CD4-positive, alpha-beta memory T cell (primary cell): ENCODE measurements at regions not wholly inside any gene's neighbourhood (a gene's known extent, or its start where the extent isn't known, plus 50 kb on each side); places are given as distances from the start of the nearest gene placed in this dataset.
A peak's percentile ranks its signal among the peaks of the same experiment; 100 is the strongest.
"Not testable (repeated sequence)": the region's sequence is repeated elsewhere in the genome, so short reads cannot be mapped to it uniquely, and the experiment has no call there.

Source experiments
- CTCF ChIA-PET: fragments of 350-600 bp; sonication (Branson Sonifier 250); formaldehyde crosslinking; loops from one replicate; lab custom pipeline; 2021; ENCODE audit warnings: inconsistent platforms; ENCODE audit not compliant: partially characterized antibody; lab: Charles Lee
- POLR2A ChIA-PET: fragments of 350-600 bp; sonication (Branson Sonifier 250); formaldehyde crosslinking; loops from one replicate; lab custom pipeline; 2021; ENCODE audit not compliant: partially characterized antibody; lab: Charles Lee
- DNase-seq, 5 donors: peaks; one replicate each; pipeline versions ENCODE4 v3.0.0 to v3.0.0-alpha.2; 2020 to 2022; ENCODE audit warnings: mixed read lengths in 1 of 5
- H3K27ac ChIP-seq: one replicate; pipeline ENCODE4 v1.7.0; 2013; ENCODE audit warnings: low read depth, low read length
- H3K27me3 ChIP-seq: 2 replicates; pipeline ENCODE4 v1.7.0; 2013; ENCODE audit warnings: mild to moderate bottlenecking, low read length, moderate library complexity; ENCODE audit not compliant: insufficient read depth
- H3K36me3 ChIP-seq: 2 replicates; pipeline ENCODE4 v1.7.0; 2013; ENCODE audit warnings: mild to moderate bottlenecking, low read length, moderate library complexity; ENCODE audit not compliant: insufficient read depth
- H3K4me1 ChIP-seq: 2 replicates; pipeline ENCODE4 v1.7.0; 2013; ENCODE audit warnings: mild to moderate bottlenecking, low read length, moderate library complexity; ENCODE audit not compliant: insufficient read depth
- H3K4me3 ChIP-seq, 2 donors: one replicate each; pipeline ENCODE4 v1.7.0; 2013; ENCODE audit warnings: low read length in 2 of 2, mild to moderate bottlenecking in 1 of 2
- H3K9me3 ChIP-seq, 2 donors: one replicate each; pipeline ENCODE4 v1.7.0; 2013; ENCODE audit warnings: low read length in 2 of 2, control low read depth in 1 of 2; ENCODE audit not compliant: control insufficient read depth in 1 of 2
- H3K27ac Mint-ChIP-seq, 7 donors: one replicate each; pipeline ENCODE4 v1.8.0; 2020 to 2021; ENCODE audit warnings: mixed read lengths in 7 of 7, mild to moderate bottlenecking in 6 of 7, inconsistent platforms in 3 of 7, moderate library complexity in 3 of 7
- H3K27me3 Mint-ChIP-seq, 2 donors: one replicate each; pipeline ENCODE4 v1.8.0; 2020 to 2021; ENCODE audit warnings: mixed read lengths in 2 of 2
- H3K36me3 Mint-ChIP-seq, 2 donors: one replicate each; pipeline ENCODE4 v1.8.0; 2020 to 2021; ENCODE audit warnings: mixed read lengths in 2 of 2, inconsistent platforms in 1 of 2, mild to moderate bottlenecking in 1 of 2
- H3K4me1 Mint-ChIP-seq, 4 donors: one replicate each; pipeline ENCODE4 v1.8.0; 2020 to 2021; ENCODE audit warnings: mixed read lengths in 4 of 4, mild to moderate bottlenecking in 1 of 4
- H3K4me3 Mint-ChIP-seq, 8 donors: one replicate each; pipeline ENCODE4 v1.8.0; 2020 to 2021; ENCODE audit warnings: mixed read lengths in 8 of 8, mild to moderate bottlenecking in 7 of 8, moderate library complexity in 6 of 8, inconsistent platforms in 3 of 8
- H3K9me3 Mint-ChIP-seq, 8 donors: one replicate each; pipeline ENCODE4 v1.8.0; 2020 to 2021; ENCODE audit warnings: mixed read lengths in 8 of 8, mild to moderate bottlenecking in 5 of 8, inconsistent platforms in 3 of 8, moderate library complexity in 1 of 8
- intact Hi-C: fragments of 100-400 bp; cut with micrococcal nuclease; formaldehyde crosslinking; loops from one replicate; pipeline ENCODE4 v1.15.1; 2023

DNA sequence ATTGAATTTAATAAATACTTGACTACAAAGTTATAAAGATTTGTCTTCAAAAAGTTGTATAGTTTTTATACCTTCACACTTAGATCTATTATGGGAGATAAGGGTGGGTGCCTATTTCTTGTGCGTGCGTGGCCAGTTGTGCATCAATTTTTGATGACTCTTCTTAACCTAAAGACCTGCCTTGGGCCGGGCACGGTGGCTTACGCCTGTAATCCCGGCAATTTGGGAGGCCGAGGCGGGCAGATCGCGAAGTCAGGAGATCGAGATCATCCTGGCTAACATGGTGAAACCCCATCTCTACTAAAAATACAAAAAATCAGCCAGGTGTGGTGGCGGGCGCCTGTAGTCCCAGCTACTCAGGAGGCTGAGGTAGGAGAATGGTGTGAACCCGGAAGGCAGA lies 830.1 kb downstream of the BRD1 start:
- H3K4me3 Mint-ChIP-seq, DNase-seq, H3K36me3 ChIP-seq, intact Hi-C loops, POLR2A ChIA-PET, H3K4me3 ChIP-seq, H3K27ac Mint-ChIP-seq, H3K27ac ChIP-seq, H3K4me1 Mint-ChIP-seq, H3K4me1 ChIP-seq, CTCF ChIA-PET, H3K27me3 ChIP-seq, H3K9me3 ChIP-seq, H3K36me3 Mint-ChIP-seq: not testable (repeated sequence)
- Mint-ChIP-seq H3K27me3 (peaks cover 7 to 12% of the 10 kb centered on the region in 2 donors), H3K9me3 (peaks cover 1 to 25% (median 18%) of the 10 kb centered on the region in 8 donors)

DNA sequence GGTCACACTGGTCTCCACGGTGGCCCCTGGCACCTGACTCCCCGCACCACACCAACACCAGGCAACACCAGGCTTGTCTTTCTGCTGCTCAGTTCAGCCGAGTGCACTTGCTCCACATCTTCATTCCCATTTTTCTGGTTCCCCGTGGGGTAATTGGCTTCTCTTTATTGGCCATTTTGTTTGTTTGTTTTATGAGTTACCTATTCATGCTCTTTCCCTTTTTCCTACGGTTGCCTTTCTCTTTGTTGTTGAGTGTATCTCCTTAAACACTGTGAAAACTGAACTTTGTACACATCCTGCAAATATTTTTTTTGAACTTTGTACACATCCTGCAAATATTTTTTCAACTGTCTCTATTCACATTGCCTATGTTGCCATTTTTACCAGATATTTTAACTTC lies 834.0 kb downstream of the BRD1 start:
- no peaks in the 10 kb centered on the region for H3K4me1 Mint-ChIP-seq
- H3K36me3 ChIP-seq, result no peaks in the 10 kb centered on the region
- CTCF ChIA-PET, result no interaction called here

DNA sequence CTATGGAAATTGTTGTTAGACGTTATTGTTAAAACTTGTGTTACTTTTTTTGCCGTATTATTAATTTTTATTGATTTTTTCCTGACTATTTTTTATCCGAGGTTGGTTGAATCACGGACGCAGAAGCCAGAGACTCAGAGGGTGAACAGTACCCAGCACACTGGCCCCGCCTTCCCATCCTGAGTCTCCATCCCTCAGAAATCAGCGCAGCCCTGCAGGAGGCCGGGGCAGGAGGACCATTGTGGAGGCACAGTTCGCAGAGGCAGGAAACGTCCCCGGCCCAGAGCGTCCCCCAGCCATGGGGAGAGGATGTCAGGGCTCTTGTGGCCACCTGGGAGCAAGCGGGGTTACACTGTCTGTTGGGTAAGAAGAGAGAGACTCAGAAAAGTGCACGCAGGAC lies 843.0 kb downstream of the BRD1 start:
- ChIA-PET CTCF (no interaction called here), POLR2A (no interaction called here)
- no peak for DNase-seq
- peaks cover 0 to 2% (median 0%) of the 10 kb centered on the region in 4 donors for H3K4me1 Mint-ChIP-seq
- no peaks in the 10 kb centered on the region for H3K4me1 ChIP-seq
- H3K4me3 ChIP-seq, result no peak overlapping the region
- H3K9me3 ChIP-seq, result no peaks in the 10 kb centered on the region
- H3K9me3 Mint-ChIP-seq, result peaks cover 0 to 3% (median 0%) of the 10 kb centered on the region in 8 donors
- peak overlapping the region in 1 of 8 donors; percentile 36 for H3K4me3 Mint-ChIP-seq
- intact Hi-C loops, result no loop called here
- H3K27ac ChIP-seq, result no peak overlapping the region
- no peaks in the 10 kb centered on the region for H3K36me3 ChIP-seq
- no peaks in the 10 kb centered on the region for H3K27me3 ChIP-seq
- no peak overlapping the region for H3K27ac Mint-ChIP-seq
- peaks cover 1 to 8% of the 10 kb centered on the region in 2 donors for H3K27me3 Mint-ChIP-seq
- H3K36me3 Mint-ChIP-seq, result no peaks in the 10 kb centered on the region

More for the DNA sequence above, 834.0 kb downstream of the BRD1 start:
- Mint-ChIP-seq H3K27me3 (peaks cover 7 to 19% of the 10 kb centered on the region in 2 donors), H3K27ac (no peak overlapping the region), H3K9me3 (peaks cover 0 to 10% (median 4%) of the 10 kb centered on the region in 8 donors), H3K4me3 (no peak overlapping the region), H3K36me3 (no peaks in the 10 kb centered on the region)
- intact Hi-C loops, result no loop called here
- no peak for DNase-seq
- no peak overlapping the region for H3K27ac ChIP-seq
- H3K9me3 ChIP-seq, result no peaks in the 10 kb centered on the region
- POLR2A ChIA-PET, result no interaction called here
- H3K4me3 ChIP-seq, result no peak overlapping the region
- no peaks in the 10 kb centered on the region for H3K4me1 ChIP-seq
- H3K27me3 ChIP-seq, result no peaks in the 10 kb centered on the region

DNA sequence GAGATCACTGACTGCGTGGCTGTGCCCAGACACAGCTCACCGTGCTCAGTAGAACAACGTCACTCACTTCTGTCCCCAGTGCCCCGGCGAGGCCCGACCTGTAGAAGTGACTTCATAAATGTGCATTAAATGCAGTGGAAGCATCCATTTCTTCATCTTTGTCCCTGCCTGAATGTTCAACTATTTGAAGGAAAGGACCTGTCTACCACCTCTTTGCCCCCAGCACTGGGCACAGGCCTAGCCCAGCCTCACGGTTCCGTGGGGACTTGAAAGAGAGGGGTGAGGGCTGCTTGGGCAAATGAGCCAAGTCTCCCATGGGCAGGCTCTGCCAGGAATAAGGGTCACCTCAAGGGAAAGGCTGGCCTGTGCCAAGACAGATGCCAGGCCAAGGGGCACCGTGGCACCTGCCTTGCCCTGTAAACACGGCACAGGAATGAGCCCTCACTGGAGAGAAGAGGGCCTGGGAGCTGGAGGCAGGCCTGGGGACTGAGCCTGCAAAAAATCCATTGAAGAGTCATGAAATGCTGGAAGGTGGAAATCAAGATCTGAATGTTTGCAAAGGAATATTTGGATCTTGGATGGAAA lies 845.3 kb downstream of the BRD1 start:
- CTCF ChIA-PET, result interaction anchor here (1.4 to 1.5 kb wide), 2 partner anchors 13 to 15 kb away, joined by 3 read pairs; no protein-coding TSS in a partner anchor
- Mint-ChIP-seq H3K4me1 (peaks cover 0 to 2% (median 0%) of the 10 kb centered on the region in 4 donors), H3K27ac (no peak overlapping the region), H3K4me3 (no peak overlapping the region), H3K9me3 (peaks cover 0 to 3% (median 0%) of the 10 kb centered on the region in 8 donors), H3K36me3 (no peaks in the 10 kb centered on the region), H3K27me3 (peaks cover 1 to 8% of the 10 kb centered on the region in 2 donors)
- Histone ChIP-seq H3K27ac (no peak overlapping the region), H3K36me3 (no peaks in the 10 kb centered on the region), H3K9me3 (no peaks in the 10 kb centered on the region), H3K27me3 (no peaks in the 10 kb centered on the region), H3K4me3 (no peak overlapping the region), H3K4me1 (no peaks in the 10 kb centered on the region)
- POLR2A ChIA-PET, result no interaction called here
- DNase-seq, result no peak
- intact Hi-C loops, result no loop called here

DNA sequence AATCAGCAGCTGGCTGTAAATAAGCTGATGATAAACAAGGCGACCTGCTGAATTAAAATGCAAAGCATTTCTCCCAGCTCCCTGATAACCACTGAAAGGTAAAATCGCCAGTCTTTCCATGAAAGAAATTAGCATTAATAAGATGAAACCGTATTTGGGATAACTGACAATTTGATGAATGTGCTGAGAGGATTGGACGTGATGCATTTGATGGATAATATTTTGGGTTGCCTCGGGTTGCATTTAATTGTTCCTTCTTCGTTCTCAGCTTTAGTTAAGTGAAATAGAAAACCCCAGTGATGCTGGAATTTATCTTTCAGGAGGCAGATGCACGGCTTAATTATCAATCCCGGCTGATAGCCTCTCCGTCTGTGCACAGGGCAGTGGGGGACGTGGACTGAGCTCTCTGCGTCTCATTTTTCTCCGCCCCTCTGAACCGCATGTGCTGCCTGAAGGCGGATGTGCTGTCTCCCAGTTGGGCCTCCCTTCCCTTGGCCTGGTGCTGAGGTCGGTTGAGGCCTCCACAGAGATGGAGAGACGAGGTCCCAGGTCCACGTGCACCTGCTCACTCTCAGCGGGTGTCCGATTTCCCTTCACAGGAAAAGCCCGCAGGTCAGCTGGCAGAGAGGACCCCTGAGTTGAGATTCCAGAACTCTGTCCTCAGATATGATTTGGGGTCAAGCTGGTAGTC lies 846.2 kb downstream of the BRD1 start:
- Mint-ChIP-seq H3K4me3 (no peak overlapping the region), H3K27ac (no peak overlapping the region), H3K36me3 (no peaks in the 10 kb centered on the region), H3K27me3 (peaks cover 3 to 12% of the 10 kb centered on the region in 2 donors), H3K4me1 (peaks cover 0 to 2% (median 0%) of the 10 kb centered on the region in 4 donors), H3K9me3 (peaks cover 0 to 3% (median 0%) of the 10 kb centered on the region in 8 donors)
- POLR2A ChIA-PET, result no interaction called here
- Histone ChIP-seq H3K27me3 (no peaks in the 10 kb centered on the region), H3K27ac (no peak overlapping the region), H3K4me3 (no peak overlapping the region), H3K4me1 (no peaks in the 10 kb centered on the region), H3K9me3 (no peaks in the 10 kb centered on the region), H3K36me3 (no peaks in the 10 kb centered on the region)
- intact Hi-C loops, result no loop called here
- CTCF ChIA-PET, result interaction anchor here (1.4 to 1.5 kb wide), 2 partner anchors 12 to 14 kb away, joined by 3 read pairs; no protein-coding TSS in a partner anchor
- DNase-seq, result no peak

DNA sequence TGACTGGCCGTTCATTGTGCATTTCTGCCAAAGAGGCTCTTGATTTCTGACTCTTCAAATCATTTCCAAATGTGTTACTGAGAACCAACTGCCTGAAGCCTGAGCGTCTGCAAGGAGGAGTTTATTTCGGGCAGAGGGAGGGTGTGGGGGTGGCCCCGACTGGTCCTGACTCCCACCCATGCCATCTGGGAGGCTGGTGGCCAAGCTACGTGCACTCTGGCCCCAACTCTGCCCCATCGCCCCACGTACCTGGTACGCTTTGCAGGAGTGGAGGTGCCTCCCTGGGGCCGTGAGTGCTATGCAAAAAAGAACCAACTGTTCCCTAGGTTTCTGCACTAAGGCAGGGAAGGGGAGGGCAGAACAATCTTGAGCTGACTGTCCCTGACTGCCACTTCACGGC lies 846.8 kb downstream of the BRD1 start:
- peaks cover 3 to 14% of the 10 kb centered on the region in 2 donors for H3K27me3 Mint-ChIP-seq
- no peak overlapping the region for H3K27ac Mint-ChIP-seq
- ChIA-PET POLR2A (no interaction called here), CTCF (interaction anchor here (1.4 to 1.5 kb wide), 2 partner anchors 12 to 13 kb away, joined by 3 read pairs; no protein-coding TSS in a partner anchor)
- Histone ChIP-seq H3K36me3 (no peaks in the 10 kb centered on the region), H3K4me3 (no peak overlapping the region), H3K9me3 (no peaks in the 10 kb centered on the region), H3K27ac (no peak overlapping the region), H3K4me1 (no peaks in the 10 kb centered on the region), H3K27me3 (no peaks in the 10 kb centered on the region)
- DNase-seq, result no peak
- peaks cover 0 to 2% (median 0%) of the 10 kb centered on the region in 4 donors for H3K4me1 Mint-ChIP-seq
- no peak overlapping the region for H3K4me3 Mint-ChIP-seq
- peaks cover 0 to 3% (median 0%) of the 10 kb centered on the region in 8 donors for H3K9me3 Mint-ChIP-seq
- no peaks in the 10 kb centered on the region for H3K36me3 Mint-ChIP-seq
- intact Hi-C loops, result no loop called here

DNA sequence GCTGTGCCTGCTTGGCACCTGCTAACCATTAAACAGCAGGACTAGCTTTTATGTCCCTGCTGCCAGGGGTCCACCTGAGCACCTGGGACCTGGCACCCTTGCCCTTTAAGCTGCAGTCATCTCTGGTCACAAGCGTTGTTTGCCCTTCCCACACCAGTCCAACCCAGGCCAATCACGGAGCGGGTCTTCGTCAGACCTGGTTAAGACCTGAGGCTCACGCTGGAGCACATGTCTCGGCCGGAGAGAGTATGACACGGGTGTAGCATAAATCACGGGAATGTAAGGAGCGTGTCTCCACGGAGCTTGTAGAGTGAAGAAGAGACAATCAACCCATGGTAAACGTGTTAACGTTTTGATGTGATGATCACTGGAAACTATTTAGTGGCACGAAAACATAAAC lies 847.3 kb downstream of the BRD1 start:
- Histone ChIP-seq H3K27ac (no peak overlapping the region), H3K4me1 (no peaks in the 10 kb centered on the region), H3K4me3 (no peak overlapping the region), H3K36me3 (no peaks in the 10 kb centered on the region), H3K27me3 (no peaks in the 10 kb centered on the region), H3K9me3 (no peaks in the 10 kb centered on the region)
- H3K4me3 Mint-ChIP-seq, result no peak overlapping the region
- ChIA-PET POLR2A (no interaction called here), CTCF (no interaction called here)
- H3K36me3 Mint-ChIP-seq, result no peaks in the 10 kb centered on the region
- H3K9me3 Mint-ChIP-seq, result peaks cover 0 to 3% (median 0%) of the 10 kb centered on the region in 8 donors
- peaks cover 7 to 16% of the 10 kb centered on the region in 2 donors for H3K27me3 Mint-ChIP-seq
- H3K4me1 Mint-ChIP-seq, result peaks cover 0 to 2% (median 0%) of the 10 kb centered on the region in 4 donors
- no peak for DNase-seq
- intact Hi-C loops, result no loop called here
- H3K27ac Mint-ChIP-seq, result no peak overlapping the region
